ENCODE measurements at regions not wholly inside any gene's neighbourhood (a gene's known extent, or its start where the extent isn't known, plus 50 kb on each side); places are given as distances from the start of the nearest gene placed in this dataset.
"Not testable (repeated sequence)": the region's sequence is repeated elsewhere in the genome, so short reads cannot be mapped to it uniquely, and the experiment has no call there.

- H3K36me3 ChIP-seq (ENCODE audit: control insufficient read depth in 1 of 2, insufficient read depth in 2 of 2, low read depth in 1 of 2, low read length in 2 of 2); H2AFZ ChIP-seq (ENCODE audit: low read depth, low read length); H3K18ac ChIP-seq (ENCODE audit: low read depth in 1 of 2, low read length in 2 of 2); H2BK5ac ChIP-seq (ENCODE audit: low read depth, low read length, poor library complexity, severe bottlenecking); H3K9ac ChIP-seq (ENCODE audit: low read length); H2BK15ac ChIP-seq (ENCODE audit: low read depth, poor library complexity, severe bottlenecking); H3K27me3 ChIP-seq (ENCODE audit: control insufficient read depth in 1 of 2, insufficient read depth in 1 of 2, low read length in 2 of 2); H2AK5ac ChIP-seq (ENCODE audit: low read length, severe bottlenecking); H3K4ac ChIP-seq (ENCODE audit: low read depth in 1 of 2, low read length in 2 of 2); H3K79me1 ChIP-seq (replicated peaks; ENCODE audit: low read length, poor library complexity, severe bottlenecking); H2BK120ac ChIP-seq (ENCODE audit: low read depth, low read length); H3K27ac ChIP-seq (ENCODE audit: low read length, poor library complexity, severe bottlenecking); H3K23ac ChIP-seq (ENCODE audit: low read length in 2 of 2); DNase-seq; H3K4me2 ChIP-seq (ENCODE audit: low read length, poor library complexity, severe bottlenecking); H4K91ac ChIP-seq (ENCODE audit: low read length); H4K8ac ChIP-seq (ENCODE audit: low read length); H3K14ac ChIP-seq (ENCODE audit: low read length in 2 of 2); H2BK12ac ChIP-seq (ENCODE audit: low read length in 2 of 2); H3K4me3 ChIP-seq (ENCODE audit: insufficient read depth in 1 of 2, low read depth in 1 of 2, low read length in 2 of 2); H3K4me1 ChIP-seq (ENCODE audit: control insufficient read depth, insufficient read depth, low read depth, low read length): not testable (repeated sequence)
- peaks cover 19% of the 10 kb centered on the region for H3K9me3 ChIP-seq (ENCODE audit: control insufficient read depth, low read length)
- WGBS: 83% methylated on average over 8 of the region's 8 CpGs
Observed at GRCh38 chr15:93734976-93735375, 496.4 kb upstream of the MCTP2 start.

DNA sequence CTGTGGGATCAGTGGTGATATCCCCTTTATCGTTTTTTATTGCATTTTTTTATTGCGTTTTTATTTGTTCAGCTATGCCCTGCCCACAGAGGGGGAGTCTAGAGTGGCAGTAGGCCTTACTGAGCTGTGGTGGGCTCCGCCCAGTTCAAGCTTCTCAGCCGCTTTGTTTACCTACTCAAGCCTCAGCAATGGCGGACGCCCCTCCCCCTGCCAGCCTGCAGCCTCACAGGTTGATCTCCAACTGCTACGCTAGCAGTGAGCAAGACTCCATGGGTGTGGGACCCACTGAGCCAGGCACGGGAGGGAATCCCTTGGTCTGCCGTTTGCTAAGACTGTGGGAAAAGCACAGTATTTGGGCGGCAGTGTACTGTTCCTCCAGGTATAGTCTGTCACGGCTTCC, 500.6 kb upstream of the MCTP2 start:
- no peak overlapping the region for H3K9ac ChIP-seq (ENCODE audit: low read length)
- H2BK15ac ChIP-seq (ENCODE audit: low read depth, poor library complexity, severe bottlenecking): no peak overlapping the region
- H3K27ac ChIP-seq (ENCODE audit: low read length, poor library complexity, severe bottlenecking): no peak overlapping the region
- no peak overlapping the region for H4K91ac ChIP-seq (ENCODE audit: low read length)
- H3K27me3 ChIP-seq (ENCODE audit: control insufficient read depth in 1 of 2, insufficient read depth in 1 of 2, low read length in 2 of 2): no peaks in the 10 kb centered on the region
- no peaks in the 10 kb centered on the region for H3K79me1 ChIP-seq (replicated peaks; ENCODE audit: low read length, poor library complexity, severe bottlenecking)
- H3K14ac ChIP-seq (ENCODE audit: low read length in 2 of 2): no peak overlapping the region
- H3K4me1 ChIP-seq (ENCODE audit: control insufficient read depth, insufficient read depth, low read depth, low read length): no peaks in the 10 kb centered on the region
- no peak overlapping the region for H2AFZ ChIP-seq (ENCODE audit: low read depth, low read length)
- H3K9me3 ChIP-seq (ENCODE audit: control insufficient read depth, low read length): peaks cover 3% of the 10 kb centered on the region
- no peak overlapping the region for H2BK120ac ChIP-seq (ENCODE audit: low read depth, low read length)
- no peak for DNase-seq
- H3K18ac ChIP-seq (ENCODE audit: low read depth in 1 of 2, low read length in 2 of 2): no peak overlapping the region
- H3K4ac ChIP-seq (ENCODE audit: low read depth in 1 of 2, low read length in 2 of 2): no peak overlapping the region
- 79% methylated on average over 11 of the region's 11 CpGs for WGBS
- H3K23ac ChIP-seq (ENCODE audit: low read length in 2 of 2): no peak overlapping the region
- H4K8ac ChIP-seq (ENCODE audit: low read length): no peak overlapping the region
- H3K4me3 ChIP-seq (ENCODE audit: insufficient read depth in 1 of 2, low read depth in 1 of 2, low read length in 2 of 2): no peak overlapping the region
- H2AK5ac ChIP-seq (ENCODE audit: low read length, severe bottlenecking): no peak overlapping the region
- H3K4me2 ChIP-seq (ENCODE audit: low read length, poor library complexity, severe bottlenecking): no peak overlapping the region
- no peak overlapping the region for H2BK12ac ChIP-seq (ENCODE audit: low read length in 2 of 2)
- H3K36me3 ChIP-seq (ENCODE audit: control insufficient read depth in 1 of 2, insufficient read depth in 2 of 2, low read depth in 1 of 2, low read length in 2 of 2): no peaks in the 10 kb centered on the region
- H2BK5ac ChIP-seq (ENCODE audit: low read depth, low read length, poor library complexity, severe bottlenecking): no peak overlapping the region

DNA sequence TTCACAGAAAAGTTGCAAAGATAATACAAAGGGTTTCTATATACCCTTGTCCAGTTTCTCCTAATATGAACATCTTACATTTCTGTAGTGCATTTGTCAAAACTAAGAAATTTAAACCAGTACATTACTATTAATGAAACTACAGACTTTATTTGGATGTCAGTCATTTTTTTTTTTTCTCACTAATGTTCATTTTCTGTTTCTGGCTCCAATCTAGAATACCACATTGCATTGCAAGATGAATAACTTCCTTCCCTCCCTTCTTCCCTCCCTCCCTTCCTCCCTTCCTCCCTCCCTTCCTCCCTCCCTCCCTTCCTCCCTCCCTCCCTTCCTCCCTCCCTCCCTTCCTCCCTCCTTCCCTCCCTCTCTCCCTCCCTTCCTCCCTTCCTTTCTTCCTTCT, 509.2 kb upstream of the MCTP2 start:
- DNase-seq: no peak
- H3K9ac ChIP-seq (ENCODE audit: low read length): no peak overlapping the region
- H3K4ac ChIP-seq (ENCODE audit: low read depth in 1 of 2, low read length in 2 of 2): no peak overlapping the region
- no peak overlapping the region for H2BK15ac ChIP-seq (ENCODE audit: low read depth, poor library complexity, severe bottlenecking)
- H3K9me3 ChIP-seq (ENCODE audit: control insufficient read depth, low read length): peaks cover under 1% of the 10 kb centered on the region
- H2AK5ac ChIP-seq (ENCODE audit: low read length, severe bottlenecking): no peak overlapping the region
- no peak overlapping the region for H3K4me3 ChIP-seq (ENCODE audit: insufficient read depth in 1 of 2, low read depth in 1 of 2, low read length in 2 of 2)
- no peak overlapping the region for H3K23ac ChIP-seq (ENCODE audit: low read length in 2 of 2)
- H3K27ac ChIP-seq (ENCODE audit: low read length, poor library complexity, severe bottlenecking): no peak overlapping the region
- no peaks in the 10 kb centered on the region for H3K36me3 ChIP-seq (ENCODE audit: control insufficient read depth in 1 of 2, insufficient read depth in 2 of 2, low read depth in 1 of 2, low read length in 2 of 2)
- H4K8ac ChIP-seq (ENCODE audit: low read length): no peak overlapping the region
- H3K18ac ChIP-seq (ENCODE audit: low read depth in 1 of 2, low read length in 2 of 2): no peak overlapping the region
- no peaks in the 10 kb centered on the region for H3K27me3 ChIP-seq (ENCODE audit: control insufficient read depth in 1 of 2, insufficient read depth in 1 of 2, low read length in 2 of 2)
- H3K4me1 ChIP-seq (ENCODE audit: control insufficient read depth, insufficient read depth, low read depth, low read length): no peaks in the 10 kb centered on the region
- no peak overlapping the region for H2BK120ac ChIP-seq (ENCODE audit: low read depth, low read length)
- H2AFZ ChIP-seq (ENCODE audit: low read depth, low read length): no peak overlapping the region
- no peak overlapping the region for H3K14ac ChIP-seq (ENCODE audit: low read length in 2 of 2)
- no peak overlapping the region for H2BK12ac ChIP-seq (ENCODE audit: low read length in 2 of 2)
- no peak overlapping the region for H2BK5ac ChIP-seq (ENCODE audit: low read depth, low read length, poor library complexity, severe bottlenecking)
- H3K4me2 ChIP-seq (ENCODE audit: low read length, poor library complexity, severe bottlenecking): no peak overlapping the region
- H3K79me1 ChIP-seq (replicated peaks; ENCODE audit: low read length, poor library complexity, severe bottlenecking): no peaks in the 10 kb centered on the region
- H4K91ac ChIP-seq (ENCODE audit: low read length): no peak overlapping the region

DNA sequence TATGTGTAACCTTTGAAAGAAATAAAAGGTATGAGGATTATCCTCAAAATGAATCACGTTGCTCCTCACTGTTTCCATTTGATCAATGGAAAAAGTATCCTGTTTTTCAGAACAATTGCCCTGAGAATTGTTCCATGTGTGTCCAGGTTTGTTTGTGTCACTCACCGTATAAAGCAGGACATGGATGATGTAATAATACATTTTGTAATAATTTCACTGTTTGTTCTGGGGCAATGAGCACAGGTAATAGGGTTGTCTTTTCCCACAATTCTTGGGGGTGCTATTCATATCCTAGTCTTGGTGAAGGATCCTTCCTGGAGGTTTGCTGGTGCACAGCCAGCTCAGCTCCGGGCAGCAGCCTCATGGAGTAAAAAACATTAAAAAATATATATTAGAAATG, 510.8 kb upstream of the MCTP2 start:
- H2BK120ac ChIP-seq (ENCODE audit: low read depth, low read length): no peak overlapping the region
- no peak overlapping the region for H3K14ac ChIP-seq (ENCODE audit: low read length in 2 of 2)
- no peak overlapping the region for H4K8ac ChIP-seq (ENCODE audit: low read length)
- H2BK5ac ChIP-seq (ENCODE audit: low read depth, low read length, poor library complexity, severe bottlenecking): no peak overlapping the region
- no peaks in the 10 kb centered on the region for H3K36me3 ChIP-seq (ENCODE audit: control insufficient read depth in 1 of 2, insufficient read depth in 2 of 2, low read depth in 1 of 2, low read length in 2 of 2)
- no peak overlapping the region for H3K4ac ChIP-seq (ENCODE audit: low read depth in 1 of 2, low read length in 2 of 2)
- no peaks in the 10 kb centered on the region for H3K4me1 ChIP-seq (ENCODE audit: control insufficient read depth, insufficient read depth, low read depth, low read length)
- H3K4me2 ChIP-seq (ENCODE audit: low read length, poor library complexity, severe bottlenecking): no peak overlapping the region
- no peak overlapping the region for H3K18ac ChIP-seq (ENCODE audit: low read depth in 1 of 2, low read length in 2 of 2)
- H3K79me1 ChIP-seq (replicated peaks; ENCODE audit: low read length, poor library complexity, severe bottlenecking): no peaks in the 10 kb centered on the region
- no peak overlapping the region for H3K4me3 ChIP-seq (ENCODE audit: insufficient read depth in 1 of 2, low read depth in 1 of 2, low read length in 2 of 2)
- no peaks in the 10 kb centered on the region for H3K27me3 ChIP-seq (ENCODE audit: control insufficient read depth in 1 of 2, insufficient read depth in 1 of 2, low read length in 2 of 2)
- no peak overlapping the region for H2AK5ac ChIP-seq (ENCODE audit: low read length, severe bottlenecking)
- H3K9ac ChIP-seq (ENCODE audit: low read length): no peak overlapping the region
- H2BK12ac ChIP-seq (ENCODE audit: low read length in 2 of 2): no peak overlapping the region
- WGBS: 83% methylated on average over 2 of the region's 3 CpGs
- no peak overlapping the region for H2BK15ac ChIP-seq (ENCODE audit: low read depth, poor library complexity, severe bottlenecking)
- no peak overlapping the region for H3K27ac ChIP-seq (ENCODE audit: low read length, poor library complexity, severe bottlenecking)
- no peak overlapping the region for H4K91ac ChIP-seq (ENCODE audit: low read length)
- H3K23ac ChIP-seq (ENCODE audit: low read length in 2 of 2): no peak overlapping the region
- peaks cover 6% of the 10 kb centered on the region for H3K9me3 ChIP-seq (ENCODE audit: control insufficient read depth, low read length)
- no peak for DNase-seq
- no peak overlapping the region for H2AFZ ChIP-seq (ENCODE audit: low read depth, low read length)
